Transverse colon (tissue), 3 donors: ENCODE measurements at regions not wholly inside any gene's neighbourhood (a gene's known extent, or its start where the extent isn't known, plus 50 kb on each side); places are given as distances from the start of the nearest gene placed in this dataset.

ENCODE experiments used
- CTCF ChIP-seq, 5 experiments: fragments of 200-600 bp in 3 of 5; fragments of 450-650 bp in 2 of 5; sonication (generic) in 3 of 5; IDR thresholded peaks; 1 replicate in 2 of 5; 2 replicates in 3 of 5; pipeline ENCODE4 v1.5.1; 2016 to 2017; ENCODE audit warnings: antibody characterized with exemption in 5 of 5, inconsistent platforms in 3 of 5, mild to moderate bottlenecking in 2 of 5, moderate library complexity in 1 of 5
- POLR2A ChIP-seq: fragments of 450-650 bp; IDR thresholded peaks from one replicate; pipeline ENCODE4 v1.6.1; 2016; ENCODE audit warnings: antibody characterized with exemption, mild to moderate bottlenecking, moderate library complexity

- TF ChIP-seq CTCF (IDR thresholded peaks at IDR 0.05) (no peak), POLR2A (no peak)
Measured at GRCh38 chr3:40691452-40691861, 166.7 kb downstream of the ZNF621 start.
